Endothelial cell of umbilical vein (primary cell): ENCODE measurements at regions not wholly inside any gene's neighbourhood (a gene's known extent, or its start where the extent isn't known, plus 50 kb on each side); places are given as distances from the start of the nearest gene placed in this dataset.

Experiments
- CTCF ChIP-seq, 2 donors: IDR thresholded peaks; 1 replicate in 1 of 2; 2 replicates in 1 of 2; pipeline ENCODE4 v1.5.1; 2011; ENCODE audit warnings: low read length in 2 of 2, mild to moderate bottlenecking in 2 of 2, moderate library complexity in 2 of 2, control low read depth in 1 of 2, inconsistent platforms in 1 of 2, low read depth in 1 of 2; ENCODE audit not compliant: insufficient read depth in 1 of 2; ENCODE audit errors: extremely low read depth in 1 of 2
- JUN ChIP-seq: IDR thresholded peaks from 2 replicates; pipeline ENCODE4 v1.6.1; 2011; ENCODE audit warnings: borderline replicate concordance, low read depth; ENCODE audit not compliant: insufficient read length, insufficient read depth
- POLR2A ChIP-seq: IDR thresholded peaks from 2 replicates; pipeline ENCODE4 v1.6.1; 2012; ENCODE audit warnings: low read depth, mild to moderate bottlenecking, control low read depth, low read length
- TF ChIP-seq, protein P1 (sequence below): IDR thresholded peaks from 2 replicates; pipeline ENCODE4 v1.6.1; 2011; ENCODE audit not compliant: insufficient read depth, insufficient read length

DNA sequence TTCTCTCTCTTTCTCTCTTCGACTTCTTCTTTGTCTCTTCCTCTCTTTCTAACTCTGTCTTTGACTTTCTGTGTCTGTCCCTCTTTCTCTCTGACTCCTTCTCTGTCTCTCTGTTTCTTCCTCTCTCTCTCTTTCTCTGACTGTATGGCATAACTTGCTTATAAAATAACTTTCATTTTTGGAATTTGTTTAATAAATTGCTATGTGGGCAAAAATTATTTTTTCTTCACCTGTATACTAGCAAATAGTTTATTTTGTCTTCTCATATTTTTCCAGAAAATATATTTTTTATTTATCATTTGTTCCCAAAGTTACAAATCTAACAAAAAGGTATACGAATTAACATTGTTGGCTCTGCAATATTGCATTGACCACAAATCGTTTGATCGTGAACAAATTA is 305.7 kb upstream of the FAM98A start:
- TF ChIP-seq, protein P1, sequence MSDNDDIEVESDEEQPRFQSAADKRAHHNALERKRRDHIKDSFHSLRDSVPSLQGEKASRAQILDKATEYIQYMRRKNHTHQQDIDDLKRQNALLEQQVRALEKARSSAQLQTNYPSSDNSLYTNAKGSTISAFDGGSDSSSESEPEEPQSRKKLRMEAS = no peak
- no peak for TF ChIP-seq JUN
- TF ChIP-seq CTCF (IDR thresholded peaks at IDR 0.05; ENCODE audit: extremely low read depth in 1 of 2, insufficient read depth in 1 of 2, low read depth in 1 of 2, low read length in 2 of 2) = no peak
- no peak for TF ChIP-seq POLR2A
